Body of pancreas (tissue), 4 donors: ENCODE measurements at regions not wholly inside any gene's neighbourhood (a gene's known extent, or its start where the extent isn't known, plus 50 kb on each side); places are given as distances from the start of the nearest gene placed in this dataset.

Source experiments
- CTCF ChIP-seq, 7 experiments: fragments of 450-650 bp in 4 of 7; fragments of 200-600 bp in 3 of 7; sonication (generic) in 3 of 7; IDR thresholded peaks; one replicate each; pipeline ENCODE4 v1.5.1; 2016 to 2019; ENCODE audit warnings: antibody characterized with exemption in 7 of 7
- POLR2A ChIP-seq, 3 donors: fragments of 450-650 bp; IDR thresholded peaks; one replicate each; pipeline ENCODE4 v1.6.1; 2016; ENCODE audit warnings: antibody characterized with exemption in 3 of 3, mild to moderate bottlenecking in 2 of 3

GRCh38 chr7:28361551-28361950, 50.8 kb upstream of the CREB5 start:
- no peak for TF ChIP-seq CTCF (IDR thresholded peaks at IDR 0.05)
- TF ChIP-seq POLR2A (IDR thresholded peaks at IDR 0.05), result no peak
